SKM-1 (cell line): ENCODE measurements at regions not wholly inside any gene's neighbourhood (a gene's known extent, or its start where the extent isn't known, plus 50 kb on each side); places are given as distances from the start of the nearest gene placed in this dataset.
A peak's percentile ranks its signal among the peaks of the same experiment; 100 is the strongest.

Experiments
- DNase-seq: peaks from one replicate; lab custom pipeline; 2025; ENCODE audit not compliant: unreplicated experiment; lab: John Stamatoyannopoulos, UW

DNA sequence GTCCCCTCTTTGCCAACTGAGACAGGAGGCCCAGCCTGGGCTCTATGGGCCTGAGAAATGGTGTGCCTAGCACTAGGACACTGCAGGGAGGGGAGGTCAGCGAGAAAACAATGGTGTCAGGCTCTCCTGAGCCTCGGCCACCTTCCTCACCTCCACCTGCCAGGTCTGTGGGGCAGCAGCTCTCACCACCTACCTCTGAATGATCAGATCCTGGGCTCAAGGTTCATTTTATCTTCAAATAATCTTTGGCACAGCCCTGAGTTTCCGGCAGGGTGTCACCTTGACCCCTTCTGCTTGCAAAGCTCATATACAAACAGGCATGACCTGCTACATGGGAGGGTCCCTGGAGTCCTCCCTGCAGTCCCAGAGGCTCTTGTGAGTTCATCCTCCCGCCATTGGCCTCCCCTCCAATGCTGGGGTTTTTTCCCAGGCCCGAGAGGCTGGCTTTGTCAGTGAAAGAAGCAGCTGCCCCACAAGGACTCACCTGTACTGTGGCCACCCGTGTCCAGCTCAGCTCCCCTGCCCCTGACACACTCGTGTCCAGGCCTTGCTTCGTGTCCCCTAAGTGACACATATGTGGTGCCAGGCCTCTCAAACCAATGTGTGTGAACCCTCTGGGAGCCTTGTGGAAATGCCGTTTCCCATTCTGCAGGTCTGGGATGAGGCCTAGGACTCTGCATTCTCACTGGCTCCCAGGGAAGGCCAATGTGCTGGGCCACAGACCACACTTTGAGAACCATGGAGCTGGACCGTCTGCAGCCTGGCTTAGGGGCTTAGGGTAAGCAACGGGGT is 176.8 kb upstream of the CIBAR2 start:
- no peak for DNase-seq

DNA sequence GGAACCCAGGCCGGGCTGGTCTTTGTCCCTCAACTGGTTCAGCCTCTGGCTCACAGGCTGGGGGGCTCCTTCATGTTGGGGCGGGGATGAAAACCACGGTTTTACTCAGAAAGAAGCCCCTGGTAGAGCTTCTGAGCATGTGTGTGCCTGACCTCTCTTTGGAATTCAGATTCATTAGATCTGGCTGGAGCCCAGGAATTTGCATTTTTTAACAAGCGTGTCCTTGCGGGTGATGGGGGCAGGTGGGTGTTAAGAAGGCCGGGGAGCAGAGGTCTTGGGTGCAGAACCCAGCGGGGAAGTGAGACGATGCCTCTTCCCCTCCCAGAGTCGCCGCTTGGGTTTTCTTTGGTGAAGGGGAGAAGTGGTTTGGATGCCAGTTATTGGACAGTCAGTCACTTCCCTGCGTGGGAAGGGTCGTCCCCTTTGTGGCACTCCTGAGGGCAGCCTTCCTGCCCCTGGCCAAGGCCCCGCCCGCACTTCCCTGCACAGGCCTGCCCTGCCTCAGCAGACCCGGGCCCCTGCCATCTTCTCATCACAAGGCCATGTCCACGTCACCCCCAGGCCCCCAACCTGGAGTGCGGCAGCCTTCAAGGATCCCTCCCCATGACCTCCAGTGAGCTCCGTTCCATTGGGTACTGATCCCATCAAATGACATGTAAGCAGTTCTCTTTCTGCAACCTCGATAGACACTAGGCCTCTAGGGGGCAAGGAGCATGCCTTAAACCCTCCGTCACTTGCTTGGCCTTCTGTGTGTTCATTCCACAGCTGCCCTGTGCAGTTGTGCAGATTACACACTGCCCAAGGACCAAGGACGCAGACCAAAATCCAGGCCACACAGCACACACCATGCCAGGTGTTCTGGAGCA is 177.7 kb upstream of the CIBAR2 start:
- DNase-seq: no peak

DNA sequence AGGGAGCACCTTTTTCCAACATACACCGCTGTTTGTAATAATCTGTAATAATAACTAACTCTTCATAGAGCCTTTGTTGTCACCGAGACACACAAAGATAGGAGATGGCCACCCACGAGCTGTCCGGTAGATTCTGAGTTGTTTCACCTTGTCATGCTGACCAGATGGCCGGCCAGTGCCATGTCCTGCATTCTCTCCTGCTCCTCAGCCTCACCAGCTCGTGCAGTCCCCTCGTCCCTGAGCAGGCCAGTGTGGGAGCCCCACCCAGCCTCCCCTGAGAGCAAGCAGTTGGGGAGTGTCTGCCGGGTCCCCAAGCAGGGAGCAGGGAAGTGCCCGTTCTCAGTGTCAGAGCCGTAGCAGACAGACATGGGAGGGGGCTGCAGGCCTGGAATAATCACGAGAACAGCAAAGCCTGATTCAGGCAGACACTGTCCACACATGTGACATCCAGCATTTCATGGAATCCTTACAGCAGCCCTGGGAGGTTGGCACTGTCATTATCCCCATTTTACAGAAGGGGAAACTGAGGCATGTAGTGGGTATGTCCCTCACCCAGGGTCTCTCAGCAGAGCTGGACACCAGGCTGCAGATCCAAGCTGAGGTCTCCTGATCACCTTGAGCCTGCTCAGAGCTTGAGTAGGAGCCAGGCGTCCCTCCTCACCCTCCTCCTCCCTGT is 178.5 kb upstream of the CIBAR2 start:
- DNase-seq: no peak

DNA sequence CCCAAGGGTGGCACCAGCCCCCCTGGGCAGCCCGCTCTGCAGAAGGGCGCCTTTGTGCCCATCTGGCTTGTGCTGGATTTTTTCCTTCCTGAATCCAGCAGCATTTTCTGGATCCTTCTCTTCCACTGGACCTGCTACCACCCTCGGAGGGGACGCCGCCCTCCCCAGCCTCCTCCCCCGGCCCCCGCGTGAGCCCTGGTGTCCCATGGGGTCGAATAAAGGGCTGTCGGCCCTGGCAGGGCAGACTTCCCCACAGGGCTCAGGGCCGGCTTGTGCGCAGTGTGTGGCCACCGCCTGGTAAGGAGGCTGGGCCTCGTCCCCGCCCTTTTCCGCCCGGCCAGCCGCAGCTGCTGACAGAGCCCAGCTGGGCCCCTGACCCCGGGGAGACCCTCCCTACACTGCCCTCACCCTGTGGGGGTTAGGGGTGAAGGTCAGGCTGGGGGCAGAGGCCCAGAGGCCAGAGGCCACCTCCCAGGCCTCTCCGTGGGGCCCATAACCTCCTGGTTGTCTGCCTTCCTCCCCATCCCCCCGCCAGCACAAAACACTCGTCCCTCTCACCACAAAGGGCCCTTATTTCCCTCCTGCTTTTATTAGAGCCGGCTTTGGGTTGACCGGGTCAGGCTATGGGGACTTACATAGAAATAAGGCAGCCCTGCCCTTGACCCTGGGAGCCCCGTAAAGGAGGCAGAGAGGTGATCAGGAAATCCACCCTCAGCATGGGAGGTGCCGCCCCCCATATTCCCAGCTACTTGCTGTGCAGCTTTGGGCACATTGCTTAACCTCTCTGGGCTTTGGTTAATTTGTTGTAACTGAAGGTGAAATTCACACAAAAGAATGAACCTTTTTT is 179.3 kb upstream of the CIBAR2 start:
- no peak for DNase-seq

DNA sequence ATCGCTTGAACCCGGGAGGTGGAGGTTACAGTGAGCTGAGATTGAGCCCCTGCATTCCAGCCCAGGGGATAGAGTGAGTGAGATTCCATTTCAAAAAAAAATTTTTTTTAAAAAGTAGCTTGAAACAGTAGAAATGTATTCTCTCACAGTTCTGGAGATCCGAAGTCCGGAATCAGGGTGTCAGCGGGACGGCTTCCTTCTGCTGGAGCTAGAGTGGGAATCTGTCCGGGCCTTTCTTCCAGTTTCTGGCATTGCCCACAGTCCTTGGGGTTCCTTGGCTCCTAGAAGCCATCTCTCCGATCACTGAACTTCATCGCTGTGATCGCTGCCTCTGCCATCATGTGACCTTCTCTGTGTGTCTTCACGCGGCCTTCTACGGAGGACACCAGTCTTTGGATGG is 181.2 kb upstream of the CIBAR2 start:
- DNase-seq: no peak

DNA sequence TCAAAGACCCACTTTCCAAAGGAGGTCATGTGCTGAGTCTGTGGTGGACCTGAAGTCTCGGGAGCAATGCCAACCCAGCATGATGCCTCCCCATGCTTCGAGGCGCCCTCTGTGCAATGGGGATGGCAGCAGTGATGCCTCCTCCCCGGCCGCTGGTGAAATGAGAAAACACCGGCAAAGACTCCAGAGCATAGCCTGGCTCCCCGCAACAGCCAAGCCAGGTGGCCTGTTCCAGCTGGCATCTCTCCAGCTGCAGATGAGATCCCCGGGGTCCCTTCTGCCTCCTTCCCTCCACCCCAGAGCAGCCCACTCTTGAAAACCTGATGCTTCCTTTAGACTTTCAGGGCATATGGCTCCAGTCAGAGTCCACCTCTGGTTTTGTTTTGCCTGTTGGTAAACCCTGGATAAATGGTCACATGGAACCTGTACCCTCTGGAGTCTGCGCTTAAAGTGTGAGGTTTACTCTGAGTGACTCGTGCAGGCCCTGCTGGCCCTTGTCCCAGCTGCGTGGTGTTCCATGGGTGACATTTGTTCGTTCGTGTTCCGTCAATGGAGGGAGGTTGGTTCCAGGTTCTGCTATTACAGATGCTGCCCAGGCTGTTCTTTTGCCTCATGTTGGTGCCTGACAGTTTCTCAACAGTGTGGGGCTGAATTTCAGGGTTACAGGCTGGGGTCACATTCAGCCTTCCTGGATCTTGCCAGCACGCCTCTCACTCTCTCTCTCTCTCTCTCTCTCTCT is 181.8 kb upstream of the CIBAR2 start:
- DNase-seq: no peak

DNA sequence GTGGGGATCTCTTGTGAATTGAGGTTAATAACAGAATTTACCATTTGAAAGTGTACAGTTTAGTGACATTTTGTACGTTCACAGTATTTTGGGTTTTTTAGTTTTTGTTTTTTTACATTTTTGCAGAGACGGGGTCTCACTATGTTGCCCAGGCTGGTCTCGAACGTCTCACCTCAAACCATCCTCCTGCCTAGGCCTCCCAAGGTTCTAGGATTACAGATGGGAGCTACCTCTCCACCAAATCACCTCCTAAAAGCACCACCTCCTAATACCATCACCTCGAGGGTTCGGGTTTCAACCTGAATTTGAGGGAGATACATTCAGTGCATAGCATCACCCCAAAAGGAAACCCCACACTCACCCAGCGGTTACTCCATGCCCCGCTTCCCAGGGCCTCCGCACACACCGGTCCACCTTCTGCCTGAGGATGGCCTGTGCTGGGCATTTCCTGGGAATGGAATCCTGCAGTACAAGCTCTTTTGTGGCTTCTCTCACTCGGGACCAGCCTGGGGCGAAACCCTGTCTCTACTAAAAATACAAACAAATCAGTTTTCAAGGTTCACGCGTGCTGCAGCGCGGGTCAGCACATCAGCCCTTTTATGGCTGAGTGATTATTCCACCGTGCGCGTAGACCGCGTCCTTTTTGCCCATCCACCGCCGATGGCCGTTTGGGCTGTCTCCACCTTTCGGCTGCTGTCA is 182.7 kb upstream of the CIBAR2 start:
- no peak for DNase-seq

DNA sequence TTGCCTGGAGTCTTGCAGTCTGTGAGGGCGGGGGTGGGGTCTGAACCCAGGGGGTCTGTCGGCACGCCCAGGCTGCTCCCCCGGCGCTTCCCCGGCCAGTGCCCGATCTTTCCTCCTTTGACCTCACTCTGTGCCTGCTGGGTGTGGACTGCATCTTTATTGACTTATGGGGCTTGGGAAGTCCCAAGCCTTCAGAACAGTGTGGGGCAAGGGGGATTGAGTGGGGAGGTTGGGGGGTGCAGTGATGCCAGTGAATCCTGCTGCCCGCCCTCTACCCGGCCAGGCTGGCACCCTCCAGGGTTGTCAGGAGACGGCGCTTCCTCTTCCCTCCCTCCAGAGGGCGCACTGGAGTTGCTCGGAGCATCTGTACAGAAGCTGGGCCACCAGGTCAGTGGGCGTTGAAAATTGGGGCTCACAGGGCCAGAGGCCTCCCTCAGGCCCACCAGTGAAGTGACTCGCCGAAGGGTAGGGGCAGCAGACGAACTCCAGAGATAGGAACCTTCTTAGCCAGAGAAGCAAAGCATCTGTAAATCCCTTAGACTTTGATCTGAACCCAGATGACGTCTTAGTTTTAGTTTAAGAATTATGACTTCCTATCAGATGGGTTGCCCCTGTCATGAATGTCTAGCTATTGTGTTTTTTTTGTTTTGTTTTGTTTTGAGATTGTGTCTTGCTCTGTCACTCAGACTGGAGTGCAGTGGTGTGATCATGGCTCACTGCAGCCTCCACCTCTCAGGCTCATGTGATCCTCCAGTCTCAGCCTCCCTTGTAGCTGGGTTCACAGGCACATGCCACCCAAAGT is 184.8 kb upstream of the CIBAR2 start:
- DNase-seq: peak; percentile 25

DNA sequence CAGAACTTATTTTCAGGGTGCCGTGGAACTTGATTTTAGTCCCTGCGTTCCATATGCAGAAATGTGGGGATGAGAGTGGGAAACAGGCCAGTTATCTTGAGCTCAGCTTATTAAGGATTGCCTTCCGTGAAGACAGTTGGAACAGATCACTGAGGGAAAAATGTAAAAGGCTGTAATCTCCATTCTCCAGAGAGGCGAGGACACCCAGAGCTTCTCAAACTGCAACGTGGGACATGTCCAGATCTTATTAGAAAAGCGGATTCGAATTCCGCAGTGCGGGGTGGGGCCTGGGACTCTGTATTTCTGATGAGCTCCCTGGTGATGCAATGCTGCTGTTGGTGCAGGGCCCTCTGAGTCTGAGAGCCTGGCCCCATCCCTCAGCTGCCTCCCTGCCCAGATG is 185.6 kb upstream of the CIBAR2 start:
- no peak for DNase-seq

DNA sequence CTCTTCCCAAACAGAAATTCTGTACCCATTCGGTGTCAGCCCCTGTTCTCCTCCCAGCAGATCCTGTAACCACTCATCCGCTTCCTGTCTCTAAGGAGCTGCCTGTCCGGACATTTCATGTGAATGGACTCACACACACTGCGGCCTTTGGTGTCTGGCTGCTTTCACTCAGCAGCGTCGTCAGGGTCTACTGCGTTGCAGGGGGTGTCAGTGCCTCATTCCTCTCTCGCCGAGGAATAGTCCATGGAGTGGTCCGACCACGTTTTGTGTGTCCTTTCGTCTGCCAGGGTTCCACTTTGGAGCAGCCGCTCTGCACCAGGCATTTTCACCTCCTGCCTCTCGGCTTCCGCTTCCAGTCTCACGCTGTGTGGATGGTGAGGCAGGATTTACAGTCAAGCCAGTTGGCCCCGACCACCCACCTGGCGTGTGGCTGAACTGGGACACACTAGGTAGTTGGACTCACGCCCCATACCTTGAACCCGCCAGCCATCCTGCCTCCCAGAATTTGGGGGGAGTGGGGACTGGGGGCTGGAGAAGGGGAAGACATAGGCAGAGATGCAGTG is 188.2 kb upstream of the CIBAR2 start:
- no peak for DNase-seq

DNA sequence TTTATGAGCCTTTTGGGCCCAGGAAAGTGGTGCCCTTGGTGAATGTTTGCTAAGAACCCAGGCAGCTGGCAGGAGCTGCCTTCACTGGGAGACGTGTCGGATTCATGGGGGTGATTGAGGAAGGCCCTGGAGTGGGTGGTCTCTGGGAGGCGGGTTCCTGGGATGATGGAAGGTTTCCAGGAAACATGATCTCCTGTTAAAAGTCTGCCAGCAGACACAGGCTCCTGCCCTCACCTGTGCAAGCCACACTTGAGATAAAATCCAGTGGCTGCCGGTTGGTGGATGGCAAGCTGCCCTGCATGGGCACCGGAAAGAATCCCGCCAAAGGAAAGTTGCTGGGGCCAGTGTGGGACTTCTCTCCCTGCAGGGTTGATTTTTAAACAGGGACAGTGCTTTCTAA is 189.0 kb upstream of the CIBAR2 start:
- no peak for DNase-seq

DNA sequence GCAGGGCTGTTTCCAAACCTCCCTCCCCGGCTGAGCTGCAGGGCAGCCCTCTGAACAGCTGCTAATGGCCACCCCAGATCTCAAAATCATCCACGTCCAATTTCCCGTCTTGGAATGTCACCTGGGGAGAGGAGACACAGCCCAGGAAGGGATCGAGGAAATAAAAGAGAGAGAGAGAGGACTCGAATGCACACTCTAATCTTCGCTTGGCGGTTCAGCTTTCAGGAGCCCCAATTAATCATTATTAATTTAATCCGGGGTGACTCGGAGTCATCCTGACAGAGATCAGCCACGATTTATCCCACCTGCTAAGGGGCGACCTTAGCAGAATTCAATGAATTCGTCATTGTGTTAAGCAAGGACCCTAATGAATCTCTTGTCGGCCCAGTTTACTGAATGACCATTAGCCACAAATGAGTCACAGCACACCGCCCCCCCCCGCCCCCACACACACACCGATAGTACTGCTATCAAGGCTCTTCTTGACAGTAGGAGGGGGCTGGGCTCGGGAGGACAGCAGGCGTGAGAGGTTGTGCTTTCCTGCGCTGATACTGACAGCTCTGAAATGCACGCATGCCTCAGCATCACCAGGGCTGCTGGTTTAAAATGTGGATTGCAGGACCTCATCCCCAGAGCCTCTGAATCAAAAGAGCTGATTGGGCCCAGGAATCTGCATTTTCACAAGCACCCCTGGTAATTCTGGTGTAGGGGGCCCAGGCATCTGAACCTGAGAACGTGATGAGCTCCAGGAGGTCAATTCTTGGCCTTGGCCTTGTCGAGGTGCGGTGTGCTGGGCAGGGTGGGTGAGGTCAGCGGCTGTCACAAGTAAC is 190.0 kb upstream of the CIBAR2 start:
- DNase-seq: no peak

DNA sequence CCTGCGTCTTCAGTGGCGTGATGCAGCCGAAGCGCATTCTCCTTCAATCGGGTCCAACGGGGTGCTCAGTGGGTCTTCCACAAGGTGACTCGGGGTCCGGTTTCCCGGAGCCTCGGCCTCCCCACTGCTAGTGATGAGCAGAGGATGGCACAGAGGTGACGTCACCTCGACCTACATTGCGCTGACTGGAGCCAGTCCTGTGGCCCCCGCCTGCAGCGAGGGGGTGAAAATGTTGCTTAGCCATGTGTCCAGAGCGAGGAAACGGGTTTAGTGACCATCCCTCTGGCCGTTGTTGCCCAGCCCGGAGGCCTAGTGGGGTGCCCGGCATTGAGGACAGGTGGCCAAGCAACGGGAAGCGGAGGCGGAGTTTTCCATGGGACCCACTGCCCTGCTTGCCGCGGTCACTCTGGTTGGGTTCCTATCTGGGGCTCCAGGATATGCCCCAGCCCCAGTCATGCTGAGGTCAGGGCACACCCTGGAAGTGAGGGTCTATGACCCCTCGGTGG is 190.6 kb upstream of the CIBAR2 start:
- no peak for DNase-seq

DNA sequence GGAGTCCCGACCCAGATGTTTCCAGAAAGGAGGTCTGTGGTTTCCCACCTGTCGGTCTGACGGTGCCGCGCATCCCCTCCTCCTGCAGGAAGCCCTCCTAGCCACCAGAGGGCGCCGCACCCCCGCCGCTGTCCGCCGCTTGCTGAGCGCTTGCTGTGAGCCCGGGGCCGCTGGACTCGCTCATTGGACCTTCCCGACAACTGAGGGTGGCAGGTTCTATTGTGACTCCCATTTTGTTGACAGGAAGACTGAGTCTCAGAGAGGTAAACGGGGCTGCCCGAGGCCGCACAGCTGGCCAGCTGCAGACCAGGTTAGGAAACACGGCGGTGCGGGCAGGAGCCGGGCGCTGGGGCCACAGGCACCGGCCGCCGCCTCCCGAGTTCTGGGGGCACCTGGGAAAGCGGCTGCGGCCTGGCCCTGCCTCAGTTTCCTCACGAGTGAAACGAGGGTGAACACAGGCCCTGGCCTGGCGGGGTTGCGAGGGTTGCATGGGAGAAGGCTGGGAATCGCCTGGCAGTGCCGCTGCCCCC is 191.1 kb upstream of the CIBAR2 start:
- DNase-seq: peak; percentile 34

DNA sequence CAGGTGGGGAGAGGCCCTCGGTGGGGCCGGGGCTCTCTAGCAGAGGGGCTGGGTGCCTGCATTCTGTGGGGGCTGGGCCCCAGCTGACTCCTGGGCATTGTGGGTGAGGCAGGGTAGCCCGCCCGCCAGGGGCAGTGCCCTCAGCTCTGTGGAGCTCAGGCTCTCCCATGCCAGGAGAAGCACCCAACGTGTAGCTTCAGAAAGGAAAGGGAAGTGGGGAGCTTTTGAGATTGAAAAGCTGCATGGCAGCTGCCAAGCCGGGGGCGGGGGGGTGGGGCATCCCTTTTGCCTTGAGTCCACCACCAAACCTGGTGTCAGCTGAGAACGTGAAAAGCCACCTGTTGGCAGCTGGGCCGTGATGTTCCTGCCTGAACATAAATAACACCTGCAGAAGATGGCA is 192.1 kb upstream of the CIBAR2 start:
- DNase-seq: no peak

DNA sequence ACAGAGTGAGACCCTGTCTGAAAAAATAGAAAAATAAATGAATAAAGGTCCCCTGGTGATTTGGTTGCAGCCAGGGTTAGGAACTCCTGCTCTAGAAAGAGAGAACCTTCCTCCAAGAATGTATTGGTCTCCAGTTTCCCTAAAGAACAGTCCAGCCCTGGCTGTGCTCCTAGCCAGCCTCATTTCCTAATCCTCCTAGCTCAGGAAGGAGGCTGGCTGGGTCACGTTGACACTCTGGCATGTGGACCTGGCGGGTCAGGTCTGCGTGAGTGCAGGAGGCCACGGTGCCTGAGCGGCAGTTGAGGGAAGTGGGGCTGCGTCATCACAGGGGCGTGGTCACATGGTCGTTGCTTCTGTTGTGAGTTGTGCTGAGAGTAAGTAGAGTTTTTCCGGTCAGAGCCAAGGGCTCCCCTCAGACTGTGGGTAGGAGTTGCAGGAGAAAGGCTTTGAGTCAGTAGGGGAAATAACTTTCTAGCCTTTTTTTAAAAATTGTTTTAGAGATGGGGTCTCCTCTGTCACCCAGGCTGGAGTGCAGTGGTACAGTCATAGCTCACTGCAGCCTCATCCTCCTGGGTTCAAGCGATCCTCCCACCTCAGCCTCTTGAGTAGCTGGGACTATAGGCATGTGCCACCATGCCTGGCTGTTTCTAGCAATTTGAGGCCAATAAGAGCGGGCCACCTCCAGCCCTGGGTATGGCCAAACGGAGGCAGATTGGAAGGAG is 194.0 kb upstream of the CIBAR2 start:
- peak; percentile 63 for DNase-seq
